ENCODE measurements at regions not wholly inside any gene's neighbourhood (a gene's known extent, or its start where the extent isn't known, plus 50 kb on each side); places are given as distances from the start of the nearest gene placed in this dataset.
"Not testable (repeated sequence)": the region's sequence is repeated elsewhere in the genome, so short reads cannot be mapped to it uniquely, and the experiment has no call there.

DNA sequence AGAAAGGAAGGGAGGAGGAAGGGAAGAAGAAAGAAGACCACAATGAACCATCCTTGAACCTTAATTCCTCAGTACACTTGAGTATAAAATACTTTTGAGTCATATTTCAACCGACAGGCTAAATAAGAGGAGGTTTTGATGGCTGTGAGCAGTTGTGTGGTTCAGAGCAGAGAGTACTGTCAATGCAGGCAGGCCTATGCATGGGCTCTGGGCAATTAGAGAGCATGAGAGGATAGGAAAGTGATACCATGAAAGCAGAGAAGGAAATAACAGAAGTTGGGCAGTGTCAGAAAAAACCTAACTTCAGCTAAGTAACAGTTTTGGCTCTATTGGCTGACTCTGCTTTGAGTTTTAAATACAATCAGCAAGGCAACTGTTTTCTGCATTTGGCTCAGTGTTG, 123.6 kb upstream of the STK17B start:
- no peak overlapping the region for H3K4me3 ChIP-seq (ENCODE audit: low read depth, low read length)
- DNase-seq (ENCODE audit: low read depth, low spot score), result no peak
- TF ChIP-seq, protein P1, sequence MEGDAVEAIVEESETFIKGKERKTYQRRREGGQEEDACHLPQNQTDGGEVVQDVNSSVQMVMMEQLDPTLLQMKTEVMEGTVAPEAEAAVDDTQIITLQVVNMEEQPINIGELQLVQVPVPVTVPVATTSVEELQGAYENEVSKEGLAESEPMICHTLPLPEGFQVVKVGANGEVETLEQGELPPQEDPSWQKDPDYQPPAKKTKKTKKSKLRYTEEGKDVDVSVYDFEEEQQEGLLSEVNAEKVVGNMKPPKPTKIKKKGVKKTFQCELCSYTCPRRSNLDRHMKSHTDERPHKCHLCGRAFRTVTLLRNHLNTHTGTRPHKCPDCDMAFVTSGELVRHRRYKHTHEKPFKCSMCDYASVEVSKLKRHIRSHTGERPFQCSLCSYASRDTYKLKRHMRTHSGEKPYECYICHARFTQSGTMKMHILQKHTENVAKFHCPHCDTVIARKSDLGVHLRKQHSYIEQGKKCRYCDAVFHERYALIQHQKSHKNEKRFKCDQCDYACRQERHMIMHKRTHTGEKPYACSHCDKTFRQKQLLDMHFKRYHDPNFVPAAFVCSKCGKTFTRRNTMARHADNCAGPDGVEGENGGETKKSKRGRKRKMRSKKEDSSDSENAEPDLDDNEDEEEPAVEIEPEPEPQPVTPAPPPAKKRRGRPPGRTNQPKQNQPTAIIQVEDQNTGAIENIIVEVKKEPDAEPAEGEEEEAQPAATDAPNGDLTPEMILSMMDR (IDR thresholded peaks at IDR 0.05; ENCODE audit: low read depth, low read length), result no peak
- in situ Hi-C loops (cut with HindIII; ENCODE audit: low sequenced_read_pairs), result no loop called here

DNA sequence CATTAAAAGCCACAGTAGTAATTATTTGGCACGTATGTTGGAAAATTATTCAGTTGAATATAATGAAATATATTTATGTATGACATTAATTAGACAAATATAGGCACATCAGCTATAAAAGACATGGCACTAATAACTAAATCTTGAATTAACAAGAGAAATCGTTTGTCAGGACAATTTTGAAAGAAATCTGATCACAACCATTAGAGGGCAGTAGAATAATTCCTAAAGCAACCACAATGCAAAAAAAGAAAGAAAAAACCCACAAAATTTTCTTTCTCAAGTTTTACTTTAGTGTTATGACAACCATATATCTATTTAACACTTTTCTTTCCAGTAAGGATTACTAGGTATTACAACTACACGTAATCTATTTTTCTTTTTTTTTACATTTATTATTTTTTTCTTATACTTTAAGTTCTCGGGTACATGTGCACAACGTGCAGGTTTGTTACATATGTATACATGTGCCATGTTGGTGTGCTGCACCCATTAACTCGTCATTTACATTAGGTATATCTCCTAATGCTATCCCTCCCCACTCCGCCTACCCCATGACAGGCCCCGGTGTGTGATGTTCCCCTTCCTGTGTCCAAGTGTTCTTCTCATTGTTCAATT, 126.8 kb upstream of the STK17B start:
- peak; percentile 41 for DNase-seq (ENCODE audit: low read depth, low spot score)
- in situ Hi-C loops (cut with HindIII; ENCODE audit: low sequenced_read_pairs); H3K4me3 ChIP-seq (ENCODE audit: low read depth, low read length): not testable (repeated sequence)
- TF ChIP-seq, protein P1 (IDR thresholded peaks at IDR 0.05; ENCODE audit: low read depth, low read length), result peak; percentile 44

DNA sequence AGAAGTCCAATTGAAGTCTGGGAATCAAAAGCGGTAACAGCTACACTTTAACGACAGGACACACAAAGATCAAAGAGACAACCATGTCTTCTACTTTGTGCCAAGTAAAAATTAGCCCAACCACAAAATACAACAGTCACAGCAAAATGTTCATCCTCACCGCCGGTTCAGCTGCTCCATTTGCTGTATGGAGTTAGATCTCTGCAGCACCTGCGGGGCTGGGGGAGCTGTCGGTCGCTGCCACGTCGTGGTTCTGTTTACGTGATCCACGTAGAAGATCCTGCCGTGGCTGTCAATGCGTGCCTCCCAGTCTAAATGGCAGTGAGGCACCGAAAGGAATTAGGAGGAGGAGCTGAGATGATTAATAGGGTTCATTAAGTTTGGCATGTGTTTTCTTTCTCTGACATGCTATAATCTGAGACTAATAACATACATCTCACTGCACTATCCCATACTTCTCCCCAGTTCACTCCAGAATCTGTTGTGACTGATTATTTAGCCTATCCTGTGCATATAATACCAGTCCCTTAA, 136.5 kb upstream of the STK17B start:
- DNase-seq (ENCODE audit: low read depth, low spot score), result no peak
- in situ Hi-C loops (cut with HindIII; ENCODE audit: low sequenced_read_pairs), result no loop called here
- TF ChIP-seq, protein P1 (IDR thresholded peaks at IDR 0.05; ENCODE audit: low read depth, low read length), result no peak
- H3K4me3 ChIP-seq (ENCODE audit: low read depth, low read length), result no peak overlapping the region

DNA sequence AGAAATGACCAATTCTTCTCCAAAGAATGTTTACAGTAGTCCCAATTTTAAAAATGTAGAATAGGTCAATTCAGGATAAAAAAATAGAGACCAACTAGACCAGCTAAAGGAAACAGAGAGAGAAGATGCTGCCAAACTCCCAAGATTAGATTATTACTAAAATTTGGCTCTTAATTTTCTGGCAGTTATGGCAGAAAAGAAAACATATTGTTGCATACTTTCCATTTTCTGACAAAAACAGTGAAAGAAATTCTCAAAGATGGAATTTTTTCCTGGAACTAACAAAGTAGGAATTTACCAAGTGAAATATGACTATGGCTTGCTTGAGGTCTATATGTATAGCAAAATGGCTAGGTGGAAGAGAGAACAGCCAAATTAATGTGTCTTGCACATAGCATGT, 138.3 kb upstream of the STK17B start:
- in situ Hi-C loops (cut with HindIII; ENCODE audit: low sequenced_read_pairs), result no loop called here
- DNase-seq (ENCODE audit: low read depth, low spot score), result no peak
- H3K4me3 ChIP-seq (ENCODE audit: low read depth, low read length), result no peak overlapping the region
- TF ChIP-seq, protein P1 (IDR thresholded peaks at IDR 0.05; ENCODE audit: low read depth, low read length), result no peak

DNA sequence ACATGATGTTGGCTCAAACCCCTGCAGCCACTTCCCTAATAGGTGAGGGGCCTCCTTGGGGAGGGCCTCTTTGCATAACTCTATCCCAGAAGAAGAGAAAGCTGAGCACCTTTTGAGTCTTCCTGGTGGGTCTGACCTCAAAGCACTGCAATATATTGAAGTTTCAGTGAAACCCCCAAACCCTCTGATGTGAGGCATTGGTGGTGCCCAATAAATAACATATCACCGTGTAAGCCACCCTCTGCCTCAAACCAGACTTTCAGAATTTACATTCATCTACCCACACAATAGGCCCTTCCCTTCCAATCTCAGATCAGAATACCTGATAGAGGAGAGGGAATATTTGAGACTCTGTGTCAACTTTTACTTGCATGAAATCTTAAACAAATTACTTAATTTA, 142.8 kb upstream of the STK17B start:
- H3K4me3 ChIP-seq (ENCODE audit: low read depth, low read length), result no peak overlapping the region
- TF ChIP-seq, protein P1 (IDR thresholded peaks at IDR 0.05; ENCODE audit: low read depth, low read length), result no peak
- no peak for DNase-seq (ENCODE audit: low read depth, low spot score)
- in situ Hi-C loops (cut with HindIII; ENCODE audit: low sequenced_read_pairs), result no loop called here

DNA sequence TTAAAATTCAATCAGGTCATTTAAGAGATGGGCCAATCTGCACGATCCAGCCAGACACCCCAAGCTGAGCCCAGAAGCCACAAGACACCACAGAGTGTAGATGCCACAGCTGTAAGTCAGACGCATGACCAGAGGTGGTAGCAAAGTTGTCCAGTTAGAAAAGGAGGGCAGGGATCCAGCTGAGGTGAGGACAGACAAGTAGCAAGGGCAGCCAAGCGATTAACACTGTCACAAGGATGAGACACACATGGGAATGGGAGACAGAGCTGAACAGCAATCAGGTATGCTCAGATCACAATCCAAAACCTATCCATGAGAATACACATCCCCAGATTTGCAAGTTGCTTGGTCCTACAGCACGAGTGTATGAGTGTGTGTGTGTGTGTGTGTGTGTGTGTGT, 143.4 kb upstream of the STK17B start:
- H3K4me3 ChIP-seq (ENCODE audit: low read depth, low read length), result no peak overlapping the region
- TF ChIP-seq, protein P1 (IDR thresholded peaks at IDR 0.05; ENCODE audit: low read depth, low read length), result no peak
- DNase-seq (ENCODE audit: low read depth, low spot score), result peak; percentile 51
- in situ Hi-C loops (cut with HindIII; ENCODE audit: low sequenced_read_pairs), result no loop called here
